Activated CD4-positive, alpha-beta T cell treated with anti-CD3 and anti-CD28 coated beads for 48 hours (primary cell): ENCODE measurements at regions not wholly inside any gene's neighbourhood (a gene's known extent, or its start where the extent isn't known, plus 50 kb on each side); places are given as distances from the start of the nearest gene placed in this dataset.
"Not testable (repeated sequence)": the region's sequence is repeated elsewhere in the genome, so short reads cannot be mapped to it uniquely, and the experiment has no call there.

ENCODE experiments used
- DNase-seq: peaks from one replicate; pipeline ENCODE4 v3.0.0-alpha.2; 2020

GRCh38 chr12:116434155-116435011 lies 124.8 kb upstream of the MAP1LC3B2 start:
- DNase-seq, result no peak

- no peak for DNase-seq
These were observed 123.2 kb upstream of the MAP1LC3B2 start for GRCh38 chr12:116435984-116436383.

GRCh38 chr12:116436561-116437249 lies 122.5 kb upstream of the MAP1LC3B2 start:
- no peak for DNase-seq

GRCh38 chr12:116441292-116441691 lies 117.9 kb upstream of the MAP1LC3B2 start:
- no peak for DNase-seq

GRCh38 chr12:116442304-116442703 lies 116.9 kb upstream of the MAP1LC3B2 start:
- no peak for DNase-seq

- DNase-seq, result no peak
These were observed 116.2 kb upstream of the MAP1LC3B2 start for GRCh38 chr12:116442946-116443345.

- peak; percentile 37 for DNase-seq
These were observed 115.2 kb upstream of the MAP1LC3B2 start for GRCh38 chr12:116443821-116444589.

GRCh38 chr12:116444590-116444943 lies 114.6 kb upstream of the MAP1LC3B2 start:
- no peak for DNase-seq

GRCh38 chr12:116448165-116448739 lies 110.9 kb upstream of the MAP1LC3B2 start:
- DNase-seq, result no peak

GRCh38 chr12:116450406-116450910 lies 108.7 kb upstream of the MAP1LC3B2 start:
- DNase-seq, result no peak

GRCh38 chr12:116452975-116453374 lies 106.2 kb upstream of the MAP1LC3B2 start:
- DNase-seq, result not testable (repeated sequence)

- DNase-seq, result no peak
These were observed 105.5 kb upstream of the MAP1LC3B2 start for GRCh38 chr12:116453631-116454030.

GRCh38 chr12:116454076-116454475 lies 105.1 kb upstream of the MAP1LC3B2 start:
- no peak for DNase-seq

- no peak for DNase-seq
These were observed 104.2 kb upstream of the MAP1LC3B2 start for GRCh38 chr12:116454950-116455447.

GRCh38 chr12:116455540-116456329 lies 103.4 kb upstream of the MAP1LC3B2 start:
- DNase-seq, result no peak

GRCh38 chr12:116456330-116457082 lies 102.7 kb upstream of the MAP1LC3B2 start:
- no peak for DNase-seq

GRCh38 chr12:116458492-116458891 lies 100.7 kb upstream of the MAP1LC3B2 start:
- no peak for DNase-seq

GRCh38 chr12:116459011-116459875 lies 99.9 kb upstream of the MAP1LC3B2 start:
- no peak for DNase-seq

GRCh38 chr12:116459916-116460663 lies 99.1 kb upstream of the MAP1LC3B2 start:
- no peak for DNase-seq
